H9 (cell line): ENCODE measurements at regions not wholly inside any gene's neighbourhood (a gene's known extent, or its start where the extent isn't known, plus 50 kb on each side); places are given as distances from the start of the nearest gene placed in this dataset.

Experiments used
- DNase-seq: peaks from one replicate; pipeline ENCODE4 v3.0.0-alpha.2; 2017
- H2AFZ ChIP-seq: one replicate; pipeline ENCODE4 v1.6.1; 2013; ENCODE audit warnings: mild to moderate bottlenecking, low read length, control low read depth, moderate library complexity
- H2AK5ac ChIP-seq: 2 replicates; pipeline ENCODE4 v1.6.1; 2013; ENCODE audit warnings: low read length, control low read depth, mixed read lengths; ENCODE audit not compliant: insufficient read length
- H2BK120ac ChIP-seq: one replicate; pipeline ENCODE4 v1.6.1; 2013; ENCODE audit warnings: low read depth, mild to moderate bottlenecking, low read length, control low read depth, inconsistent platforms; ENCODE audit not compliant: poor library complexity, severe bottlenecking
- H2BK12ac ChIP-seq: 2 replicates; pipeline ENCODE4 v1.6.1; 2013; ENCODE audit warnings: low read length, control low read depth, mixed read lengths, low read depth; ENCODE audit not compliant: insufficient read length
- H2BK15ac ChIP-seq: 2 replicates; pipeline ENCODE4 v1.6.1; 2013; ENCODE audit warnings: low read depth, low read length, control low read depth
- H2BK20ac ChIP-seq: one replicate; pipeline ENCODE4 v1.6.1; 2013; ENCODE audit warnings: low read depth, mild to moderate bottlenecking, low read length, control low read depth, inconsistent platforms; ENCODE audit not compliant: poor library complexity, severe bottlenecking
- H2BK5ac ChIP-seq: 2 replicates; pipeline ENCODE4 v1.6.1; 2013; ENCODE audit warnings: low read length, control low read depth, mixed read lengths; ENCODE audit not compliant: insufficient read length
- H3K14ac ChIP-seq: 2 replicates; pipeline ENCODE4 v1.6.1; 2013; ENCODE audit warnings: low read length, control low read depth; ENCODE audit not compliant: insufficient read depth
- H3K18ac ChIP-seq: 2 replicates; pipeline ENCODE4 v1.6.1; 2013; ENCODE audit warnings: low read depth, mild to moderate bottlenecking, mixed read lengths, low read length, control low read depth; ENCODE audit not compliant: insufficient read length
- H3K23ac ChIP-seq: 2 replicates; pipeline ENCODE4 v1.6.1; 2013; ENCODE audit warnings: low read length, control low read depth, mixed read lengths, low read depth; ENCODE audit not compliant: insufficient read length
- H3K23me2 ChIP-seq: 2 replicates; pipeline ENCODE4 v1.6.1; 2013; ENCODE audit warnings: low read depth, mild to moderate bottlenecking, mixed read lengths, low read length, control low read depth; ENCODE audit not compliant: insufficient read length, poor library complexity, severe bottlenecking
- H3K27ac ChIP-seq: 2 replicates; pipeline ENCODE4 v1.5.1; 2013; ENCODE audit warnings: low read length, control low read depth, mixed read lengths, low read depth; ENCODE audit not compliant: insufficient read length
- H3K27me3 ChIP-seq: 2 replicates; pipeline ENCODE4 v1.6.1; 2013; ENCODE audit warnings: low read length, control low read depth, inconsistent platforms; ENCODE audit not compliant: insufficient read depth
- H3K4ac ChIP-seq: 2 replicates; pipeline ENCODE4 v1.6.1; 2013; ENCODE audit warnings: low read depth, mild to moderate bottlenecking, control low read depth, inconsistent platforms, low read length, moderate library complexity
- H3K4me1 ChIP-seq: 2 replicates; pipeline ENCODE4 v1.6.1; 2013; ENCODE audit warnings: low read length, control low read depth, inconsistent platforms; ENCODE audit not compliant: insufficient read depth
- H3K4me2 ChIP-seq: 2 replicates; pipeline ENCODE4 v1.6.1; 2013; ENCODE audit warnings: low read length, control low read depth, mixed read lengths; ENCODE audit not compliant: insufficient read length, insufficient read depth
- H3K56ac ChIP-seq: 2 replicates; pipeline ENCODE4 v1.6.1; 2013; ENCODE audit warnings: low read depth, mild to moderate bottlenecking, mixed read lengths, low read length, control low read depth; ENCODE audit not compliant: insufficient read length
- H3K79me1 ChIP-seq: 2 replicates; pipeline ENCODE4 v1.6.1; 2013; ENCODE audit warnings: low read depth, mild to moderate bottlenecking, moderate library complexity, low read length, control low read depth, inconsistent platforms; ENCODE audit not compliant: insufficient read depth, poor library complexity, severe bottlenecking
- H3K79me2 ChIP-seq: 2 replicates; pipeline ENCODE4 v1.6.1; 2013; ENCODE audit warnings: low read length, control low read depth, inconsistent platforms; ENCODE audit not compliant: insufficient read depth
- H3K9ac ChIP-seq: 2 replicates; pipeline ENCODE4 v1.6.1; 2013; ENCODE audit warnings: low read length, control low read depth, mixed read lengths; ENCODE audit not compliant: insufficient read length; ENCODE audit errors: extremely low read depth
- H3K9me3 ChIP-seq: one replicate; pipeline ENCODE4 v1.6.1; 2013; ENCODE audit warnings: low read depth, low read length, inconsistent platforms; ENCODE audit not compliant: control insufficient read depth
- H3T11ph ChIP-seq: one replicate; pipeline ENCODE4 v1.6.1; 2013; ENCODE audit warnings: mild to moderate bottlenecking, low read length, control low read depth, inconsistent platforms
- H4K20me1 ChIP-seq: one replicate; pipeline ENCODE4 v1.6.1; 2013; ENCODE audit not compliant: control insufficient read depth, insufficient read length, insufficient read depth
- H4K5ac ChIP-seq: 2 replicates; pipeline ENCODE4 v1.6.1; 2013; ENCODE audit warnings: low read depth, mild to moderate bottlenecking, mixed read lengths, low read length, control low read depth; ENCODE audit not compliant: insufficient read length
- H4K8ac ChIP-seq: replicated peaks from 2 replicates; pipeline ENCODE4 v1.6.1; 2013; ENCODE audit warnings: low read length, control low read depth, mixed read lengths, low read depth; ENCODE audit not compliant: insufficient read length
- H4K91ac ChIP-seq: 2 replicates; pipeline ENCODE4 v1.6.1; 2013; ENCODE audit warnings: low read depth, mild to moderate bottlenecking, moderate library complexity, mixed read lengths, low read length, control low read depth; ENCODE audit not compliant: insufficient read length
- H3K27ac Mint-ChIP-seq, 3 experiments: 2 replicates in 2 of 3; 3 replicates in 1 of 3; pipeline ENCODE4 v1.8.0; 2020 to 2021; ENCODE audit warnings: mixed read lengths in 3 of 3, mild to moderate bottlenecking in 1 of 3, moderate library complexity in 1 of 3
- H3K27me3 Mint-ChIP-seq: 2 replicates; pipeline ENCODE4 v1.8.0; 2021; ENCODE audit warnings: low read depth, mild to moderate bottlenecking, moderate library complexity, mixed read lengths
- H3K36me3 Mint-ChIP-seq, 3 experiments: 2 replicates in 2 of 3; 3 replicates in 1 of 3; pipeline ENCODE4 v1.8.0; 2020 to 2021; ENCODE audit warnings: low read depth in 3 of 3, mixed read lengths in 3 of 3; ENCODE audit not compliant: insufficient read depth in 1 of 3
- H3K4me1 Mint-ChIP-seq, 2 experiments: 2 replicates each; pipeline ENCODE4 v1.8.0; 2020; ENCODE audit warnings: mixed read lengths in 2 of 2
- H3K4me3 Mint-ChIP-seq, 2 experiments: 2 replicates in 1 of 2; 3 replicates in 1 of 2; pipeline ENCODE4 v1.8.0; 2020 to 2021; ENCODE audit warnings: mild to moderate bottlenecking in 2 of 2, mixed read lengths in 2 of 2, moderate library complexity in 1 of 2
- H3K9me3 Mint-ChIP-seq, 2 experiments: 2 replicates in 1 of 2; 3 replicates in 1 of 2; pipeline ENCODE4 v1.8.0; 2020; ENCODE audit warnings: mild to moderate bottlenecking in 2 of 2, mixed read lengths in 2 of 2, moderate library complexity in 1 of 2
- CTCF ChIP-seq: fragments of 200-600 bp; sonication (generic); conservative IDR thresholded peaks from 3 replicates; pipeline ENCODE4 v1.8.0; 2021; ENCODE audit warnings: antibody characterized with exemption, mild to moderate bottlenecking
- WGBS: extraction: QIAGEN DNeasy Blood & Tissue Kit; methylation state at CpG from one replicate; pipeline ENCODE4 v1.1.7; 2013; ENCODE audit warnings: missing lambda C conversion rate, low lambda C conversion rate, mixed read lengths; ENCODE audit not compliant: insufficient read length; ENCODE audit errors: extremely low coverage; 5-methylcytosine and 5-hydroxymethylcytosine counted together

DNA sequence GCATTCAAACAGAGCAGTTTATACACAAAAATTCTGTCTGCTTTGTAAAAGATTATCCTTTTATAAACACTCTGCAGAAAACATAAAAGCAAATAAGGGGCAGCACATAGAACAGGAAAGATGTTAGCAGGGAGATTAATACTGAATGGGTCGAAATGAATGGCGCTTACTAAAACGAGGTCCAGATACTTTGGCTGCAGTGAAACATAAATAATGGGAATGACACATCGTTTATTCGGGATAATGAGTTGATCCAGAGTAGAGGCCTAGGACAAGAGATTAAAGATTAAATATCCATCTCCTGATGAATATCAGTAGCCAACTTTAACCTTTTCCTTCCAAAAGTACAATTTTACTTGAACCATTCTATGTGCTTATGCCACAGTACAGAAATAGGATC lies 54.4 kb upstream of the PROX1 start:
- no peak for DNase-seq
- Histone ChIP-seq H3K27me3 (no peaks in the 10 kb centered on the region), H3K79me1 (no peaks in the 10 kb centered on the region), H4K8ac (no peak overlapping the region), H3K23me2 (no peaks in the 10 kb centered on the region), H3T11ph (no peak overlapping the region), H3K4me2 (no peak overlapping the region), H2BK15ac (no peak overlapping the region), H3K4ac (no peak overlapping the region), H2AK5ac (no peak overlapping the region), H4K91ac (no peak overlapping the region), H3K4me1 (no peaks in the 10 kb centered on the region), H4K20me1 (no peaks in the 10 kb centered on the region), H2AFZ (no peak overlapping the region), H3K9me3 (no peaks in the 10 kb centered on the region), H3K27ac (no peak overlapping the region), H2BK12ac (no peak overlapping the region), H3K23ac (no peak overlapping the region), H2BK5ac (no peak overlapping the region), H3K14ac (no peak overlapping the region), H3K56ac (no peak overlapping the region), H4K5ac (no peak overlapping the region), H2BK120ac (no peak overlapping the region), H2BK20ac (no peak overlapping the region), H3K9ac (no peak overlapping the region), H3K79me2 (no peaks in the 10 kb centered on the region), H3K18ac (no peak overlapping the region)
- H3K27me3 Mint-ChIP-seq: peaks cover 5% of the 10 kb centered on the region; the same call in 1 of the 2 replicates
- H3K36me3 Mint-ChIP-seq: peaks cover 0 to 2% (median 0%) of the 10 kb centered on the region in 3 experiments; a peak in 1 of 7 replicates
- WGBS: no CpG with 5 or more reads among the region's 5 CpGs
- H3K4me1 Mint-ChIP-seq: no peaks in the 10 kb centered on the region
- H3K4me3 Mint-ChIP-seq: no peak overlapping the region
- TF ChIP-seq CTCF: no peak
- H3K27ac Mint-ChIP-seq: no peak overlapping the region
- H3K9me3 Mint-ChIP-seq: no peaks in the 10 kb centered on the region
